ENCODE measurements at regions not wholly inside any gene's neighbourhood (a gene's known extent, or its start where the extent isn't known, plus 50 kb on each side); places are given as distances from the start of the nearest gene placed in this dataset.

DNA sequence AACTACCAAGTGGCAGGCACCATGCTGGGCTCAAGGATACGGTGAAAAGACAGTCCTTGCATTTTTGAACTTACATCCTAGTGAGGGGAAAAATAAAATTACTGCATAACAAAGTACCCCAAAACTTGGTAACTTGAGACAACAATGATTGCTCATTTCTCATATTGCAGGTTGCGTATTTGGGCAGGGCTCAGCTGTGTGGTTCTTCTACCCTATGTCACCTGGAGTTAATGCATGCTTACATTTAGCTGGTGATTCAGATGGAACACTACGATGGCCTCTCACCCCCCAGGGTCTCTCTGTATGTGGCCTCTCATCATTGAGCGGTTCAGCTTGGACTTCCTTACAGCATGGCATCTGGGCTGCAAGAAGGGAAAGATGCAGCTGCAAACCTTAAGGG is 60.7 kb upstream of the RBM19 start:
- TF ChIP-seq, protein P1, sequence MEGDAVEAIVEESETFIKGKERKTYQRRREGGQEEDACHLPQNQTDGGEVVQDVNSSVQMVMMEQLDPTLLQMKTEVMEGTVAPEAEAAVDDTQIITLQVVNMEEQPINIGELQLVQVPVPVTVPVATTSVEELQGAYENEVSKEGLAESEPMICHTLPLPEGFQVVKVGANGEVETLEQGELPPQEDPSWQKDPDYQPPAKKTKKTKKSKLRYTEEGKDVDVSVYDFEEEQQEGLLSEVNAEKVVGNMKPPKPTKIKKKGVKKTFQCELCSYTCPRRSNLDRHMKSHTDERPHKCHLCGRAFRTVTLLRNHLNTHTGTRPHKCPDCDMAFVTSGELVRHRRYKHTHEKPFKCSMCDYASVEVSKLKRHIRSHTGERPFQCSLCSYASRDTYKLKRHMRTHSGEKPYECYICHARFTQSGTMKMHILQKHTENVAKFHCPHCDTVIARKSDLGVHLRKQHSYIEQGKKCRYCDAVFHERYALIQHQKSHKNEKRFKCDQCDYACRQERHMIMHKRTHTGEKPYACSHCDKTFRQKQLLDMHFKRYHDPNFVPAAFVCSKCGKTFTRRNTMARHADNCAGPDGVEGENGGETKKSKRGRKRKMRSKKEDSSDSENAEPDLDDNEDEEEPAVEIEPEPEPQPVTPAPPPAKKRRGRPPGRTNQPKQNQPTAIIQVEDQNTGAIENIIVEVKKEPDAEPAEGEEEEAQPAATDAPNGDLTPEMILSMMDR (IDR thresholded peaks at IDR 0.05) = no peak
- TF ChIP-seq POLR2A (IDR thresholded peaks at IDR 0.05) = no peak

Measured in testis (tissue), 2 donors.